NAMALWA (cell line): ENCODE measurements at regions not wholly inside any gene's neighbourhood (a gene's known extent, or its start where the extent isn't known, plus 50 kb on each side); places are given as distances from the start of the nearest gene placed in this dataset.

Experiments used
- DNase-seq: peaks from one replicate; pipeline ENCODE4 v3.0.0-alpha.2; 2015; ENCODE audit warnings: low spot score

DNA sequence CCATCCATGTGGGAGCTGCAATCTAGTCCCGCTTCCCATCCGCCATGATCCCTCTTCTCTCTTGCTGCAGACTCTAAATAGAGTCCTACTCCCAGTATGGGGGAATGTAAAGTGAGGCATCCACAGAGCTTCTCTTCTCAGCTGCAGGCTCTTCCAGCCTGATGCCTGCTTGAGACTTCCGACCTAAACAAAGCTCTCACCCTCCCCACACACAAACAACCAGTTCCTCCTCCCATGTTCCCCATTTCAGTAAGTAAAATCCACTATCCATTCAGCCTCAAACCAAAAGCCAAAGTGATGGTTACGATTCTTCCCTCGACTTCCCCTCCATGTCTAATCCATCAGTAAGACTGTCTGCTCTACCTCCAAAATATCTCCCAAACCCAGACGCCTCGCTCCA is 108.2 kb upstream of the NFE2L3 start:
- no peak for DNase-seq

DNA sequence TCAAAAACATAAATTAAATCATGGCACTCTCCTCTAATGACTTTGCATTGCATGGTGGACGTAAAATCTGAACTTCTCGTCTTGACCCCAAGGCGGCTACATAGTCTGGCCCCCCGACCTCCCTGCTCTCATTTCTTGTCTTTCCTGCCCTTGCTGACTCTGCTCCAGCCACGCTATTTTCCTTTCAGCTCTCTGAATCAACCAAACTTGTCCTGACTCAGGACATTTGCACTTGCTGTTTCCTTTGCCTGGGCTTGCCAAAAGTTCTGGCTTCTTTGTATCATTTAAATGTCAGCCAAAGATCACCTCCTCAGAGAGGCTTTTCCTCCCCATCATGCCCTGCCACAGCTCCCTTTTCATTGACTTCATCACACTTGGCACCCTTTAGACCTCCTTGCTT is 107.7 kb upstream of the NFE2L3 start:
- no peak for DNase-seq

DNA sequence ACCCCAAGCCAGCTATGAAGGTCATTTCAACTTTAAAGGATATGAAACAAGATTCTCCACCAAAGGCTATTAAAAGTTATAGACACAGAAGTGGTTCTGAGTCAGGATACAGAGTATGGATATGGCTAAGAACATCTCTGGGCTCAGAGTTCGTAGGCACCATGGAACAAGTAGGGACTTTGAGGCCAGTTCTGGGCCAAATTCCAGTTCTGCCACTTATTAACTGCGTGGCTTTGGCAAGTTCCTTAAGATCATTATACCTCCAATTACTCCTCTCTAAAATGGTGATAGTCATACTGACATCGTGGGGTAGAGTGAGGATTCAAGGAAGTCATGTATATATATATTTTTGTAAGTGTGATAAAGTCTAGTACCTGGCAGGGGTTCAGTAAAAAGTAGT is 105.8 kb upstream of the NFE2L3 start:
- DNase-seq: no peak

DNA sequence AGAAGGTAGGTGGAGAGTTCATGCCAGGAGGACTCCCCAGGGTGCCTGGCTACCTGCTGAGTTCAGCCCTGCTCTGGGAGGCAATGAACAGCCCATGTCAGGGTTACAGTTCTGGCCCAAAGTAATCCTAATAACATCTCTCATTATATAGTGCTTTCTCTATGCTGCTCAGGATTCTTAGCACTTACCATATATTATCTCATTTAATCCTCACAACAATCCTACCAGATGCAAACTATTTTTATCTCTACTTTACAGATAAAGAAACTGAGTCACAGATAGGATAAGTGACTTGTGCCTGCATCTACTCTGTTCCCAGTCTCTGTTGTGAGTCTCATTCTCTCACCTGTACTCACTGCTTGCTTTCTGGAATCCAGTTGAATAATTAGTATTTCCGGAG is 105.1 kb upstream of the NFE2L3 start:
- DNase-seq: no peak

DNA sequence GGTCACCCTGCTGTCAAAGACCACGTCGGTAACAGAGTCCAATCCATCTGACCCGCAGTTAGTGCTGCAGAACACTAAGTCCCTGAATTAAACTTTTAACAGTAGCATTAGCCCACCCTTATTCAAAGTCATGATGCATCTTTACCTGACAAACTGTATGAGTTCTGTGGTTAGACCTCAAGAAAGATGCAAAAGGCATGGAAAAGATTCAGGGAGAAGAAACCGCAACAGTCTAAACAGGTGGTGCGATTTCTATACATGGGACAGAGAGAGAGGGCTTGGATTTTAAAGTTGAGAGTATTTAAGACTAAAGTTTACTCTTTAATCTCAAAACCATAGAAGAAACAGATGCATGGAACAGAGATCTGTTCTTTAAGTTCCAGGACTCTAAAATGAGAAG is 103.3 kb upstream of the NFE2L3 start:
- no peak for DNase-seq

DNA sequence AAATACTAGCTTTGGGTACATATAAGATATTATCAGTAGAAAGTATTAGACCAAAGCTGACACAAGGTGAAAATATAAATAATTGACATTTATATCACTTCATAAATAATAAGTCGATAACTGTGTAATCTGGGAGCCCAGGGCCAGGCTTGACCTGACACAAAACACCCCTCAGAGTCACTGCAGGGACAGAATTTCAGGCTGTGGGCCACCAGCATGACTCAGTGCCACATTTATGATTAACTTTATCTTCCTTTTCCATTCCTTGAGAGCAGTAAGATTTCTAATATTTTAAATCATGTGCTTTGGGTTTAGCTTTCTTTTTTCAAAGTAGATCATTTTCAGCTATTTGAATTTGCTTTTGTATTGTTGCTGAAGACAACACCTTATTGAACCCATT is 102.9 kb upstream of the NFE2L3 start:
- DNase-seq: no peak

DNA sequence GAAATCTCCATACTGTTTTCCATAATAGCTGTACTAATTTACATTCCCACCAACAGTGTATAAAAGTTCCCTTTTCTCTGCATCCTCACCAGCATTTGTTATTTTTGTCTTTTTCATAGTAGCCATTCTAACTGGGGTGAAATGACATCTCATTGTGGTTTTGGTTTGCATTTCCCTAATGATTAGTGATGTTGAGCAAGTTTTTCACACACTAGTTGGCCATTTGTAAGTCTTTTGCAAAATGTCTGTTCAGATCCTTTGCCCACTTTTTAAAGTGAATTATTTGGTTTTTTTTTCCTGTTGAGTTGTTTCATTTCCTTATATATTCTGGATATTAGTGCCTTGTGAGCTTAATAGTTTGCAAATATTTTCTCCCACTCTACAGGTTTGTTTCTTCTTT is 101.0 kb upstream of the NFE2L3 start:
- no peak for DNase-seq

DNA sequence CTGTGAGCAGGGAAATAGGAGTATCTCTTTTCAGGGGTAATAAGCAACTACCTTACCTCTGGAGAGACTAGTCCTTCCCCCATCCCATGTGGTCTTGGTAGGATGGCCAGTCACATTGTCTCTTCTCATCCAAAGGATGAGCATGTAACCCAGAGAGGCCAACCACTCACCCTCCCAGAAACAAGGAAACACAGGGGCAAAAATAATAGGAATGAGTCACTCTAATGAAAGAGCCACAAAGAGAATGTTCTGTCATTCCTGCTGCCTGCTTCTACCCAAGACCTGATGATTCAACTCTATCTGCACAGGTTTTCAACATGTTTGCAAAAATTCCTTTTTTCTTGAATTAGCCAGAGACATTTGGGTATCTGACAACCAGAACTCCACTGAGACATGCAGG is 99.3 kb upstream of the NFE2L3 start:
- no peak for DNase-seq

DNA sequence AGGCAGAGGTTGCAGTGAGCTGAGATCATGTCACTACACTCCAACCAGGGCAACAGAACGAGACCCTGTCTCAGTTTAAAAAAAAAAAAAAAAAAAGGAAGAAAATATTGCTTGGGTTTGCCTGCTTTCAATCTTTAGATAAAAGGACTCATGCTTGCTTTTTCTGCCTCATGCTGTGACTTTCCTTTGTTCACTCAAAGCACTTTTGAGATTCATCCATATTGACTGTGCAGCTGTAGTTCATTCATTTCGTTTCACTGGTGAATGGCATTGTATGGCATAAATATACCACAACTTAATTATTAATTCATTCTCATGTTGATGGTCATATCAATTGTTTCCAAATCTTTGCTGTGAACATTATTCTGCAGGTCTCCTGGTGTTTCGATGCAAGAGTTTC is 97.6 kb upstream of the NFE2L3 start:
- no peak for DNase-seq

DNA sequence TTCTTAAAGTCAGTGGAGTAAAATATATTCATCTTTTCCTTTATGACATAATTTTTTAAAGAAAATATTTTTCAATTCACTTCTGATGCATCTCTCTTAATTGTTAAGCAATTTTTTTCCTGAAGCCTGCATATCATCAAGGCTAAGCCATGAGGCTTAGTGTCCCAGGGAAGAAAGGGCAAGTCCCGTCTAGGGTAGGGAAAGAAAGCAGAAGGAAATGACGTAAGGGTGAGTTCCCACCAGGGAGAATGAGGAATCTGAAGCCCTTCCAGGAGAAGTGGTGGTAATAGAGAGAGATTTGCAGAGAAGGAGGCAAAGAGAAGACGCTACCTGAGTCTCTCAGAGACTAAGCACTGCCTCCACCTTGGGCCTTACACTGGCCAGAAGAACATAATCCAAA is 96.8 kb upstream of the NFE2L3 start:
- no peak for DNase-seq

DNA sequence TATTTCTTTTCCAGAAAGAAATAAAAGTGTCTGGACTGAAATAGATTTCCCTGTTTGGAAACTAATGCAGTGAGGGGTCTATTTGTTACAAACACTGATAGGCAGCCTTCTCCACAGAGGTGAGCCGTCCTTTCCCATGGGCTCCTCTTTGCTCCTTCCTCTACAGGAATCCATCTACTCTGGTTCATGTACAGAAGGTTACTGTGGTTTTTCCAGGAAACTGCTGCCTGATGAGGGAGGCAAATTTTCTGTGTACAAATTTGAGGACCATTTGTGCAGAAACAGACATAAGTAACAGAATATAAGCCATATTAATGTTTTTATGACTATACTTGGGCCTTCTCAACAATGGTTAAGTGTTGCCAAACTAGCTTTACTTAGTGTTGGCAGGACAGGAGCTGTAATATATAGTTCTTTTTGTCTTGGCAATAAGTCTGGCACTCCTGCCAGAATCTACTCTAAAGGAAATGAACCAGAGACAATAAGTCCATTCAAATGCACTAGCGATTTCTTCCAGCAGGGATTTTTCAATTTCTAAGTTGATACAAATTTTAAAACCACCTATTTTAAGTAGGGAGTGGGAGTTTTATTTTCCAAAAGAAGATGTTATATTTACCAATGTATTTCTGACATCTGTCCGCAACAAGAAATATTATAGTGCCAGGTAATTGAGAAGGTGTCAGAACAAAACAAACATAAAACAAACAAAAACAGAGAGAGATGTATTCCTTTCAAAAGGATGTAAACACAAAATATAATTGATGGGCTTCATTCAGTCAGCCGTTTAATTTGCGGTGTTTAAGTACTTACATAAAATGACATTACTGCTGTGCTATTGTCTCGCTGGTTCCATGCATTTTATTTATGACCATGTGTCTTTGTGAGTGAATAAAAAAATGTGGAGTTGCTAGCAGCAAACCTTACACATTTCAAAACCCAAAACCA is 91.0 kb upstream of the NFE2L3 start:
- peak; percentile 11 for DNase-seq

DNA sequence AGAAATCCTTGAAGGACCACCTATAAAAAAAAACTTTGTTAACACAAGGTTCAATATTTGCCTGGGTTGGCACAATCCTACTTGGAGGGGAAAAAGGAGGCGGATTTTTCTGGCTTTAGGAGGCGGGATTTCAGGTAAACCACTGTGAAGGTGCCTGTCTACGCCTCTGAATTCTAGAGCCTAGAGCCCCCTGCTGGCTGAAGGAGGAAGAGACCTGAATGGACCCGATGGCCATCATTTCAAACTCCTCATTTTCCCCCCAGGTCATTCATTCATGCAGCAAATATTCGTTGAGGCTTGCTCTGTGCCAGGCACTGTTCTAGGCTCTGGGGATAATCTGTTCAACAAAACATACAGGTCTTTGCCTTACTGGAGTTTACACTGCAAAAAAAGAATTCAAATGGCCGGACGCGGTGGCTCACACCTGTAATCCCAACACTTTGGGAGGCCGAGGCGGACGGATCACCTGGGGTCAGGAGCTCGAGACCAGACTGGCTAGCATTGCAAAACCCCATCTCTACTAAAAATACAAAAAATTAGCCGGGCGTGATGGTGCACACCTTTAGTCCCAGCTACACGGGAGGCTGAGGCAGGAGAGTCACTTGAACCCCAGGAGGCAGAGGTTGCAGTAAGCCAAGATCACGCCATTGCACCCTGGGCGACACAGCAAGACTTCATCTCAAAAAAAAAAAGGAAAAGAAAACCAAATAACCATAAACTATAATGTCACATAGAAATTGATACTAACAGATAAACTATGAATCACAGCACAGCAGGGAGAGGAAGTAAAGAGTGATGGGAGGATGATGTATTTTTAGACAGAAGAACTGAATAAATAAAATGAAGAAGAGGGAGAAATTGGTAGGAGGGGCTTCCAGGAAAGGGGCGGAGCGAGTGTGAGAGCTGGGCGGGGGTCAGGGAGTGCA is 90.1 kb upstream of the NFE2L3 start:
- peak; percentile 89 for DNase-seq

DNA sequence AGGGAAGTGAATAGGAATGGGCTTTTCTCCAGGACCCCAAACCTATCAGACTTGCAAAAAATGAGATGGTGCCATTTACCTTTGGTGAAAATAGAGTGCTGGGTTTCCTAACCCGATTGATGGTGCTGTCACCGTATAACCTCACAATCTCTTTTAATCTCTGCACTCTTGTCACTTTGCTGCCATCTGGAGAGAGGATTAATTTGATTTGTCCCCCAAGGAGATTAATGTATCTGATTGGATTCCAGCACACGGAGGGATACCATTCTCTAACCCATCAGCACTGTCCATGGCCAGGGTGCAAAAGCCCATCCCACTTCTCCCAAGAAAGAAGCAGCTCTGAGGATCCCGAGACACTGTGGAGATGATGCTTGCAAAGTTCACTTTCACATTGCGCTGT is 86.3 kb upstream of the NFE2L3 start:
- no peak for DNase-seq

DNA sequence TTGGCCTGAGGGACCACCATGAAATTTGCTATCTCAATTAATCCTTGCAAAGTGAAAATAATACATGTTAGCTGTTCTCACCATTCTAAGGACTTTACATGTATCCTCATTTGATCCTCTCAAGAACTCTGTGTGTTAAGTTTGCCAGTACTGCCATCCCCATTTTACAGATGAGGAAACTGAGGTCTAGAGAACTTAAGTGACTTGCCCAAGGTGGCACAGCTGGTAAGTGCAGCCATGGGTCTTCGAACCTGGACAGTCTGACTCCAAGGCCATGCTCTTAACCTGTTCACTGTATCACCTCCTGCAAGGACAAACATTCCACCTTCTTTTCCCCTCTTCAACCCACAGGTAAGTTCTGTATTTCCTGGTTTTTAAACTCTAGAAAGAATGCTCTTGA is 85.3 kb upstream of the NFE2L3 start:
- DNase-seq: no peak

DNA sequence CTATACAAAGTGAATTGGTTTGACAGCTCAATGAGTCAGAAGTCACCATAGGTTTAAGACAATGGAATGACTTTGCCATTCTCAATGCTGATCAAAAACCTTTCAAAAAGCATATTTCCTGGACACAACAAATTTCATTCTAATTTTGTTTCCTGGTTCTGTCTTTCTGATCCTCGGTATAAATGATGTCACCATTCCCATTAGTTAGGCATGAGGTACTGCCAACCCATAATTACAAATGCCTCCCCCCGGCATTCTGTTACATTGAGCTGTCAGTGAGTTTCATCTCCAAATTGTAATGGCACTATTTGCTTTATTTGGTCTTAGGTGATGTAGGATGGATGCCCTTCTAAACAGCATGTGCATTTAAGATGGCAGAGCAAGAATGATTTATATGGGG is 81.7 kb upstream of the NFE2L3 start:
- no peak for DNase-seq

DNA sequence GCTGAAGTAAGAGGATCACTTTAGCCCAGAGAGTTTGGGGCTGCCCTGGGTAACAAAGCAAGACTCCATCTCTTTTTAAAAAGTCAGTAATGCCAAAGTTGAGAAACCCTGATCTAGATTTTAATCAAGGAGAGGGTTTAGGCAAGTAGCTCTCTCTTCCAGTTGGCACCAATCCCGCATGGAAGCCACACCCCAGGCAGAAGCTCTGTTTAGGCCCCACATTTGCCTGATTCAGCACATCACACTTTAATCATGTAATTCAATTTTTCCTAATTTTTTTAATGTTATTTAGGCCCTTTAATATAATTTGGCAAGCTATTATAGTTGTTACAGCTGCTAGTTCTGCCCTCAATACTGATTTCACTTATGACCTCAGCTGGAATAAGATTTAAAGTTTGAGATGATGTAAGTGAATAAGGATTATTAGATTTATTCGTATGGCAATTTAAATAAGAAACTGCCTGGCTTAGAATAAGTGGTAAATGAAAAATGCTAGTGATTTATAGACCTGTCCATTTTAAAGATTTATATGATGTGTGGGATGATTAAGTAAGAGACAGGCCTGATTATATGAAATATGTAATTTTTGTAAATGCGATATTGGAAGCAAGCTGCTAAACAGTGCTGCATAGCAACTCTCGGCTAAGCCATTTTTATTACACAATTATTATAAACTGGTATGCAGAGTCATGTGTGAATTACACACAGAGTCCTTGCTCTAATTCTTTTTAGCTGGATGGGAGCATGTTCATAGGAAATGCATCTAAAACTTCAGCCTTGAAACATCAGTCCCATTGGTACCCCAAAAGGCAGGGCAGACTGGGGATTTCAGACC is 80.2 kb upstream of the NFE2L3 start:
- no peak for DNase-seq

DNA sequence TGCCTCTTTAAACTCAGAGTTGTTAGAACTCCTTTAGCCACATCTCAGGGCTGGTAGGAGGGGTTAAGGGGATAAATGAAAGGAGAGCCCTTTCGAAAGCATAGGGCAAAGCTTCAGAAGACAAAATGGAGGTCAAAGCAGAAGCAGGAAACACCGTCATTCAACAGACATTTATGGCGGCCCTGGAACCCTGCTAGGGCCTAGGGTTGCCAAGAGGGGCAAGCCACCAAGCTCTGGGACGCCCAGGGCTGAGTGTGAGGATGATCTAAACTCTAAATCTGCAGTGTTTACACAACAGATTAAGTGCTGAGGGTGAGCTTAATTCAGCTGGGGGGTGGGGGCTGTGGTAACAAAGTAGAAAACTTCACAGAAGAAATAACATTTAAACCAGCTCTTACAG is 79.0 kb upstream of the NFE2L3 start:
- DNase-seq: no peak

DNA sequence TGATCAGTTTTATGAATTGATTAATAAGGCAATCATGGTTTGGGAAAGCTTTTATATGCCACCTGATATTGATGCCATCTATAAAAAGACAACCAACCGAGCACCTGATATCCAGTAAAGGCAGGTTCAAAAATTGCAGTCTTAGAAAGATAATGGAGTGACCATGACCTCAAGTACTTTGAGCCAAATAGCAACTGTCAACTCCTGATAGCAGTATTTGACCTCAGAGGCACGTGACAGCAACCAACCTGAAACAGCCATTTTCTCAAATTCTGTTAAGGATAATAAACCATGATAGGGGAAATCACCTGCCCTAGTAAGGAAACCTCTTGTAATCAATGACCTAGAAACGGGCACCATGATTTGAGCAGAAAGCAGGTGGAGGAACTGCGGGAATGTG is 77.1 kb upstream of the NFE2L3 start:
- no peak for DNase-seq

DNA sequence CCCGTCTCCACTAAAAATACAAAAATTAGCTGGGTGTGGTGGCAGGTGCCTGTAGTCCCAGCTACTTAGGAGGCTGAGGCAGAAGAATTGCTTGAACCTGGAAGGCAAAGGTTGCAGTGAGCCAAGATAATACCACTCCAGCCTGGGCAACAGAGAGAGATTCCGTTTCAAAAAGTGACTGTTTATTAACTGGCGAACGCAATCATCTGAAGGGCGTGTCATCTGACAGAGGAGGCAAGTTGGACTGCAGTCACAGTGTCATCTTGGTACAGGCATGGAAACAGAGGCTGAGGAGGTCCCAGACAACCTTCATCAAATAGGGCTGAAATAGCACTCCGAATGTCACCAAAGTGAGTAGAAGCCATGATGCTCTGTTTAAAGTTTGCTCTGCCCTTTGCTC is 75.3 kb upstream of the NFE2L3 start:
- DNase-seq: no peak

DNA sequence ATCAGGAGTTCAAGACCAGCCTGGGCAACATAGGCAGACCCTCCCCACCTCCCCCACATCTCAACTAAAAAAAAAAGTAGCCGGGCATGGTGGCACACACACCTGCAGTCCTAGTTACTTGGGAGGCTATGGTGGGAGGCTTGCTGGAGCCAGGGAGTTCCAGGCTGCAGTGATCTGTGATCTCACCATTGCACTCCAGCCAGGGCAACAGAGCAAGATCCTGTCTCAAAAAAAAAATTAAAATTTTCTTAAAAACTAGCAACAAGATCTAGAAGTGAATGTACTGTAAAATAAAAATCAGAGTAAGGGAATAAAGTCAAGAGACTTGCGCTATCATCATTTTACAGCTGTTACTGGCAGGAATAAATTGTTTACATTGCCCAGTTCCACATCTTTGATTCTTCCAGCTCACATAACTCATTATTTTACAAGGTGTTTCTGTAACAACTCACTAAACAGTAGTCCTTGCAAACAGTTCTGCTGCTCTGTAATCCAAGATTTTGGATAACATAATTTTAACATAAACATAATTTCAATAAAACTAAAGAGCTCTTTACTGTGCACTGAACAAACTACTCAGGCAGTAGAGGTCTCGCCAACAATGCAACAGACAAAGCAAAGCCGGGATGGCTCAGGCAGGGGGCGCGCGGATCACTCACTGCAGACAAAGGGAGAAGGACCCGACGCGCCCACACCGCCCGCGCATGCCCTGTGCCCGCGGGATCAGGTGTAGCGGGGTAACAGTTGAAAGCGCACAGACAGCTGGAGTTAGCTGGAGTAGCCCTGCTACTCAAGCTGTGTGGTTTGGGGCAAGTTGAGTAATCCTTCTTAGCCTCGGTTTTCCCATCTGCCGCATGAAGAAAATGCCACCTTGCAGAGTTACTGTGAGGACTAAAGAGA is 73.3 kb upstream of the NFE2L3 start:
- peak; percentile 92 for DNase-seq

DNA sequence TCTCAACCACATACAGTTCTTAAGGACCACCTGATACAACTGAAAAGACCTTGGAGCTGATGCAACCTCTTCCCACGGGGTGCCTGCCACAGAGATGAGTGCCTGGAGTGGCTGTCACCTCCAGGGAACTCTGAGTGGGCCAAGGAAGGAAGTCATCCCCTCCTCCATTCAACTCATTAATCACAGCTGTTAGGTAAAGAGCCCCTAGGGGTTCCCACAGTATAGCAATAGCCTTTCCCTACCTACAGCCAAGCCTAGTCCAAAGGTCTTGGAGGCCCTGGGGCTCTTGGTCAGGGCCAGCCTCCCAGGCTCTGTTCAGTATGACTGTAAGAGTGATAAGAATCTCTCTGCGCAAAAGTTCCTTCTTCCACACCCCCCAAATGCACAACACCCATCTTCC is 70.4 kb upstream of the NFE2L3 start:
- DNase-seq: no peak
